ENCODE measurements at regions not wholly inside any gene's neighbourhood (a gene's known extent, or its start where the extent isn't known, plus 50 kb on each side); places are given as distances from the start of the nearest gene placed in this dataset.
A peak's percentile ranks its signal among the peaks of the same experiment; 100 is the strongest.

DNA sequence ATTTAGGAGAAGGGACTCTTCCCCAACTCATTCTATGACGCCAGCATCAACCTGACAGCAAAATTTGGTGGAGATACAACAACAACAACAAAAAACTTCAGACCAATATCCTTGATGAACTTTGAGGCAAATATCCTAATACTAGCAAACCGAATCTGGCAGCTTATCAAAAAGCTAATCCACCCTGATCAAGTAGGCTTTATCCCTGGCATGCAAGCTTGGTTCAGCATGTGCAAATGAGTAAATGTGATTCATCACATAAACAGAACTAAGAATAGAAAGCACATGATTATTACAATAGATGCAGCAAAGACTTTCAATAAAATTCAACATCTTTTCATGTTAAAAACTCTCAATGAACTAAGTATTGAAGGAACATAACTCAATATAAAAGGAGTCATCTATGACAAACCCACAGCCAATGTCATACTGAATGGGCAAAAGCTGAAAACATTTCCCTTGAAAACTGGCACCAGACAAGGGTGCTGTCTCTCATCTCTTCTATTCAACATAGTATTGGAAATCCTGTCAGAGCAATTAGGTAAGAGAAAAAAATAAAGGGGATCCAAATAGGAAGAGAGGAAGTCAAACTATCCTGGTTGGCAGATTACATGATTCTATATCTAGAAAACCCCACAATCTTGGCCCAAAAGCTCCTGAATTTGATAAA lies 233.3 kb downstream of the CCDC59 start:
- Histone ChIP-seq H3K9me3 (ENCODE audit: control insufficient read depth, low read depth, low read length) (no peaks in the 10 kb centered on the region), H3K9me1 (ENCODE audit: control insufficient read depth, extremely low read depth, insufficient read depth, low read length) (no peaks in the 10 kb centered on the region), H4K20me1 (ENCODE audit: control insufficient read depth, extremely low read depth, insufficient read depth, low read length) (no peaks in the 10 kb centered on the region), H3K27ac (ENCODE audit: control insufficient read depth, insufficient read depth, low read length) (no peak overlapping the region), H2AFZ (ENCODE audit: control insufficient read depth, low read length) (no peak overlapping the region), H3K27me3 (ENCODE audit: control insufficient read depth, extremely low read depth, insufficient read depth, low read length) (no peaks in the 10 kb centered on the region), H3K79me2 (ENCODE audit: control insufficient read depth, insufficient read depth, low read length) (no peaks in the 10 kb centered on the region), H3K4me3 (ENCODE audit: control insufficient read depth in 2 of 3, extremely low read depth in 1 of 3, insufficient read depth in 2 of 3, low read depth in 1 of 3, low read length in 3 of 3) (no peak overlapping the region), H3K36me3 (ENCODE audit: control insufficient read depth in 2 of 2, extremely low read depth in 1 of 2, insufficient read depth in 2 of 2, low read length in 2 of 2) (no peaks in the 10 kb centered on the region), H3K4me1 (ENCODE audit: control insufficient read depth, extremely low read depth, insufficient read depth, low read length) (no peaks in the 10 kb centered on the region), H3K4me2 (ENCODE audit: control insufficient read depth, extremely low read depth, insufficient read depth, low read depth, low read length) (no peak overlapping the region), H3K9ac (ENCODE audit: control insufficient read depth, extremely low read depth, insufficient read depth, low read length) (no peak overlapping the region)
- no peak for TF ChIP-seq CTCF (optimal IDR thresholded peaks at IDR 0.05 in 1 of 3, IDR thresholded peaks at IDR 0.05 in 1 of 3, conservative IDR thresholded peaks at IDR 0.05 in 1 of 3; ENCODE audit: extremely low read depth in 1 of 3, insufficient read depth in 2 of 3, low read length in 3 of 3)
- no peak for TF ChIP-seq EZH2 (IDR thresholded peaks at IDR 0.05; ENCODE audit: low read length)
- dilution Hi-C loops (cut with MboI; ENCODE audit: extremely low pct_ligation_motif_present, low sequenced_read_pairs), result no loop called here
- FAIRE-seq, result peak; percentile 56
- no peak for DNase-seq (ENCODE audit: low read depth, low spot score)

GRCh38 chr12:82121545-82121944 lies 236.6 kb downstream of the CCDC59 start:
- dilution Hi-C loops (cut with MboI; ENCODE audit: extremely low pct_ligation_motif_present, low sequenced_read_pairs), result no loop called here

More at GRCh38 chr12:82121545-82121944, 236.6 kb downstream of the CCDC59 start:
- H2AFZ ChIP-seq (ENCODE audit: control insufficient read depth, low read length), result no peak overlapping the region
- H3K9me3 ChIP-seq (ENCODE audit: control insufficient read depth, low read depth, low read length), result no peaks in the 10 kb centered on the region
- FAIRE-seq (no peak), DNase-seq (ENCODE audit: low read depth, low spot score) (no peak)
- no peak overlapping the region for H3K27ac ChIP-seq (ENCODE audit: control insufficient read depth, insufficient read depth, low read length)
- no peaks in the 10 kb centered on the region for H3K36me3 ChIP-seq (ENCODE audit: control insufficient read depth in 2 of 2, extremely low read depth in 1 of 2, insufficient read depth in 2 of 2, low read length in 2 of 2)
- H3K9ac ChIP-seq (ENCODE audit: control insufficient read depth, extremely low read depth, insufficient read depth, low read length), result no peak overlapping the region
- TF ChIP-seq CTCF (optimal IDR thresholded peaks at IDR 0.05 in 1 of 3, IDR thresholded peaks at IDR 0.05 in 1 of 3, conservative IDR thresholded peaks at IDR 0.05 in 1 of 3; ENCODE audit: extremely low read depth in 1 of 3, insufficient read depth in 2 of 3, low read length in 3 of 3), result no peak
- TF ChIP-seq EZH2 (IDR thresholded peaks at IDR 0.05; ENCODE audit: low read length), result no peak
- no peaks in the 10 kb centered on the region for H4K20me1 ChIP-seq (ENCODE audit: control insufficient read depth, extremely low read depth, insufficient read depth, low read length)
- H3K4me3 ChIP-seq (ENCODE audit: control insufficient read depth in 2 of 3, extremely low read depth in 1 of 3, insufficient read depth in 2 of 3, low read depth in 1 of 3, low read length in 3 of 3), result no peak overlapping the region
- H3K79me2 ChIP-seq (ENCODE audit: control insufficient read depth, insufficient read depth, low read length), result no peaks in the 10 kb centered on the region
- H3K9me1 ChIP-seq (ENCODE audit: control insufficient read depth, extremely low read depth, insufficient read depth, low read length), result no peaks in the 10 kb centered on the region
- no peaks in the 10 kb centered on the region for H3K27me3 ChIP-seq (ENCODE audit: control insufficient read depth, extremely low read depth, insufficient read depth, low read length)
- H3K4me2 ChIP-seq (ENCODE audit: control insufficient read depth, extremely low read depth, insufficient read depth, low read depth, low read length), result no peak overlapping the region
- H3K4me1 ChIP-seq (ENCODE audit: control insufficient read depth, extremely low read depth, insufficient read depth, low read length), result no peaks in the 10 kb centered on the region
